ENCODE measurements at regions not wholly inside any gene's neighbourhood (a gene's known extent, or its start where the extent isn't known, plus 50 kb on each side); places are given as distances from the start of the nearest gene placed in this dataset.

DNA sequence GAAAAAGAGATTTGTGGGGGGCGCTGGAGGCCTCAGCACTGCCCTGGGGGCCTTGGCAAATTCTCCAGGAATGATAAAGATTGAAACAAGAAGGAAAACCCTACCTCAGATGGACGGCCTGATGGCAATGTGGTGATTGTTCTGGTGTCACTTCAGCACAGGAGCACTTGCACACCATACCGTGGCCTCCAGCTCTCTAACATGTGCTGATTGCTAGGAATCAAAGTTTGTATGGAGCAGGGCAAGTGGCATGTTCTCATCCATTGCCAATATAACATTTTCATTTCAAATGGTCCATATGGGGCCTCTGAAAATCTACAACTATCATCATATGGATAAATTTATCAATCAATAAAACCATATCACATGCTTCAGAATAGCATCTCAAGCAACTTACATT, 253.0 kb downstream of the DEPDC1B start:
- TF ChIP-seq, protein P1, sequence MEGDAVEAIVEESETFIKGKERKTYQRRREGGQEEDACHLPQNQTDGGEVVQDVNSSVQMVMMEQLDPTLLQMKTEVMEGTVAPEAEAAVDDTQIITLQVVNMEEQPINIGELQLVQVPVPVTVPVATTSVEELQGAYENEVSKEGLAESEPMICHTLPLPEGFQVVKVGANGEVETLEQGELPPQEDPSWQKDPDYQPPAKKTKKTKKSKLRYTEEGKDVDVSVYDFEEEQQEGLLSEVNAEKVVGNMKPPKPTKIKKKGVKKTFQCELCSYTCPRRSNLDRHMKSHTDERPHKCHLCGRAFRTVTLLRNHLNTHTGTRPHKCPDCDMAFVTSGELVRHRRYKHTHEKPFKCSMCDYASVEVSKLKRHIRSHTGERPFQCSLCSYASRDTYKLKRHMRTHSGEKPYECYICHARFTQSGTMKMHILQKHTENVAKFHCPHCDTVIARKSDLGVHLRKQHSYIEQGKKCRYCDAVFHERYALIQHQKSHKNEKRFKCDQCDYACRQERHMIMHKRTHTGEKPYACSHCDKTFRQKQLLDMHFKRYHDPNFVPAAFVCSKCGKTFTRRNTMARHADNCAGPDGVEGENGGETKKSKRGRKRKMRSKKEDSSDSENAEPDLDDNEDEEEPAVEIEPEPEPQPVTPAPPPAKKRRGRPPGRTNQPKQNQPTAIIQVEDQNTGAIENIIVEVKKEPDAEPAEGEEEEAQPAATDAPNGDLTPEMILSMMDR (IDR thresholded peaks at IDR 0.05), result no peak
- no peak for TF ChIP-seq EZH2 (IDR thresholded peaks at IDR 0.05; ENCODE audit: borderline replicate concordance, insufficient read depth, low read depth, low read length, poor library complexity, severe bottlenecking)
